Middle frontal gyrus (tissue), 1 donor: ENCODE measurements at regions not wholly inside any gene's neighbourhood (a gene's known extent, or its start where the extent isn't known, plus 50 kb on each side); places are given as distances from the start of the nearest gene placed in this dataset.
A peak's percentile ranks its signal among the peaks of the same experiment; 100 is the strongest.

ENCODE experiments used
- DNase-seq: peaks from one replicate; pipeline ENCODE4 v3.0.0-alpha.2; 2015; ENCODE audit warnings: low spot score; ENCODE audit errors: extremely low spot score

GRCh38 chr7:80403686-80404241 is 108.1 kb downstream of the GNAT3 start:
- no peak for DNase-seq

GRCh38 chr7:80401708-80402107 is 110.2 kb downstream of the GNAT3 start:
- DNase-seq: no peak

GRCh38 chr7:80393786-80394185 is 118.1 kb downstream of the GNAT3 start:
- DNase-seq: no peak

- DNase-seq: peak; percentile 52
These were observed 119.4 kb downstream of the GNAT3 start for GRCh38 chr7:80392229-80393169.

GRCh38 chr7:80387634-80388193 is 124.2 kb downstream of the GNAT3 start:
- no peak for DNase-seq

- DNase-seq: no peak
These were observed 125.2 kb downstream of the GNAT3 start for GRCh38 chr7:80386686-80387085.

- no peak for DNase-seq
These were observed 126.4 kb downstream of the GNAT3 start for GRCh38 chr7:80385508-80385907.

GRCh38 chr7:80380957-80381356 is 130.9 kb downstream of the GNAT3 start:
- no peak for DNase-seq

- no peak for DNase-seq
These were observed 132.6 kb downstream of the GNAT3 start for GRCh38 chr7:80379034-80379982.

GRCh38 chr7:80374321-80374720 is 137.5 kb downstream of the GNAT3 start:
- no peak for DNase-seq

GRCh38 chr7:80373429-80374032 is 138.3 kb downstream of the GNAT3 start:
- no peak for DNase-seq

GRCh38 chr7:80372415-80372814 is 139.4 kb downstream of the GNAT3 start:
- DNase-seq: no peak

GRCh38 chr7:80370587-80370986 is 141.3 kb downstream of the GNAT3 start:
- no peak for DNase-seq

GRCh38 chr7:80369321-80369720 is 142.5 kb downstream of the GNAT3 start:
- no peak for DNase-seq

- DNase-seq: no peak
These were observed 149.2 kb downstream of the GNAT3 start for GRCh38 chr7:80362677-80363076.

- no peak for DNase-seq
These were observed 149.8 kb downstream of the GNAT3 start for GRCh38 chr7:80362010-80362618.

GRCh38 chr7:80359476-80359875 is 152.4 kb downstream of the GNAT3 start:
- DNase-seq: no peak

- DNase-seq: no peak
These were observed 152.8 kb downstream of the GNAT3 start for GRCh38 chr7:80359029-80359428.

- no peak for DNase-seq
These were observed 154.3 kb downstream of the GNAT3 start for GRCh38 chr7:80357530-80357929.

- no peak for DNase-seq
These were observed 161.4 kb downstream of the GNAT3 start for GRCh38 chr7:80350430-80350829.

- no peak for DNase-seq
These were observed 163.6 kb downstream of the GNAT3 start for GRCh38 chr7:80348223-80348622.
